Endometrial microvascular endothelial cells (primary cell): ENCODE measurements at regions not wholly inside any gene's neighbourhood (a gene's known extent, or its start where the extent isn't known, plus 50 kb on each side); places are given as distances from the start of the nearest gene placed in this dataset.
"Not testable (repeated sequence)": the region's sequence is repeated elsewhere in the genome, so short reads cannot be mapped to it uniquely, and the experiment has no call there.

ENCODE experiments used
- in situ Hi-C: cut with HindIII; loops from 2 replicates; pipeline ENCODE4 v1.10.0; 2017; ENCODE audit warnings: low sequenced_read_pairs, low pct_unique_long_range_greater_than_20kb; ENCODE audit errors: inconsistent ontology term

DNA sequence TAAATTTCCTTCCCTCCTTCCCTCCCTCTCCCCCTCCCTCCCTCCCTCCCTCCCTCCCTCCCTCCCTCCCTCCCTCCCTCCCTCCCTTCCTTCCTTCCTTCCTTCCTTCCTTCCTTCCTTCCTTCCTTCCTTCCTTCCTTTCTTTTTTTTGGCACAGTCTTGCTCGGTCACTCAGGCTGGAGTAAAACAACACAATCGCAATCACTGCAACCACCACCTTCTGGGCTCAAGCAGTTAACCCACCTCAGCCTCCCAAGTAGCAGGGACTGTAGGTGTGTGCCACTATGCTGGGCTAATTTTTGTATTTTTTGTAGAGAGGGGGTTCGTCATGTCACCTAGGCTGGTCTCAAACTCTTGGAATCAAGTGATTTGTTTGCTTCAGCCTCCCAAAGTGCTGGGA lies 101.7 kb downstream of the RFPL4B start:
- in situ Hi-C loops: not testable (repeated sequence)

DNA sequence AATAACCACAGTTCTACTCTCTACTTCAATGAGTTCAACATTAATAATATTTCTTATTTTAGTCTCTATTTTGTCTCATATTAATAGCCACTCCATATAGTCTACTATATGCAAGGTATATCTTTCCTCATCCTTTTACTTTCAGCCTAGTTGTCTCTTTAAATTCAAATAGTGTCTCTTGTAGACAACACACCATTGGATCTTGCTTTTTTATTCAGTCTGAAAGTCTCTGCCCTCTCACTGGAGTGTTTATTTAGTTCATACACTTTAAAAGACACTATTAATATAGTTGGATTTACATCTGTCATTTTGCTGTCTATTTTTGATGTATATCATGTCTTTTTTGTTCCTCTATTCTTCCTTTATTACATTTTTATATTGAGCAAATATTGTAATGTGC lies 103.5 kb downstream of the RFPL4B start:
- in situ Hi-C loops: no loop called here

DNA sequence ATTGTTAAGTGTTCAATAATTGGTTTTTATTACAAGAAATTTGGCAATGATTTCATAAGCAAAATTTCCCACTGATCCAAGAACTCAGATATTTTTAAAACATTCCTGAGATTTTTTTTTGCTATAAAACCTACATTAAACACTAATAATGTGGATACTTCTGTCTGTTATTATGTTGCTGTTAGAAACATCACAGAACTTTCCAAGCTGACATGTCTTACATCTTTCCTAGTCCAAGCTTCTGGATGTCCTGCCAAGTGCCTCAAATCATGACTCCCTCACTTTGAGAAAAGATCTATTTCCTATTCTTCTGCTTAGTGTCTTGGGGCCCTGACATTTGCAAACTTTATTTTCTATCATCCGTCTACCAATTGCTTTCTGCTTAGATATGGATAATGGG lies 110.8 kb downstream of the RFPL4B start:
- in situ Hi-C loops: no loop called here

DNA sequence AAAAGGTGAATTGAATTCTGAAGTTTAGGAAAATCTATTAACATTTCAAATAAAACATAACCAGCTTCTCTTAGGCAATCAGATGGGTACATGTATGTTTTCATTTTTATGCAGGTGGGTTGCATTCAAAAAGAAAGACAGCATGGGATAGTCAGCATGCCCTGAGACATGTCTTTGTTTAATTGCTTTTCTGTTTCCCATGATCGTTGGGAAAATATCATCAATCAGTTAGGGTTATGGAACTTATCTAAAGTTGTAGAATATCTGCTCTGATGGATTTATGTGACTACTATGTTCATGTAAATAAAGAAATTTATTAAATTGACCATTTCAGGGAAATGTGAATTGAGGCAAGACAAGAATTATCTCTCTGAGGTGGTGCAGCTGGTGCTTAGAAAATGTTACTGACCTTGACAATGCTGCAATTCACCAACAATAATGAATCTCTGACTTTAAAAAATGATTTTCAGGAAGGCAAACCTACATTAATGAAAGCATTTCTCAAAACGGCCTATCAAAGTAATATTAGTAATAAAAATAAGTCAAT lies 112.7 kb downstream of the RFPL4B start:
- in situ Hi-C loops: no loop called here

DNA sequence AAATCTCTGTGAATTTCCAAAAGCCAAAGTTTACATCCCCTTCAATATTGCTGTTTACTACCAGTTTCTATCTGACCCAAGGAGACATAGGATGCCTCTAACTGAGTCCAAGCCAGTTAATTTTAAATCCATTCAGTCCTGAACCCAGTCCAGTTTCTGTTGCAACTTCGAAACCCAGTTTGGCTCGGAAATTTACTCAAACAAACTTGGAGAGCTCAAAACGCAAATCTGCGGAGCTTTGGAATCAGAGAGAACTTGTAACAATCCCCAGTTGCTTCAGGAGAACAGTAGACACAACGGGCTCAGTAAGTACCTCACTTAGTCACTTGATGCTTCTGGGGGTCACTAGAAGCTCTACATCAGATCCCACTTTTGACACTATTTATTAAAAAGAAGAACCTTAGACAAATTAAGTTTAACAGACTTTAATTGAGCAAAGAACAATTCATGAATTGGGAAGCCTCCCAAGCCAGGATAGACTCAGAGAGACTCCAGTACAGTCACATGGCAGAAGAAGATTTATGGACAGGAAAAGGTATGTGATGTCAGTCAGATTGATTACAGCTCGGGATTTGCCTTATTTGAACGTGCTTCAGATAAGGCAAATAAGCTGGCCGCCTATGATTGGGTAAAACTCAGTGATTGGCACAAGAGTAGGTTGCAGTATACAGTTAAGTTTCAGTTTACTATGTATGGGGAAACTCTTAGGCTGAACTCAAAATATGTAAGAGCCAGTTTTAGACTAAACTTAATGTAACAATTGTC lies 118.0 kb downstream of the RFPL4B start:
- in situ Hi-C loops: no loop called here

DNA sequence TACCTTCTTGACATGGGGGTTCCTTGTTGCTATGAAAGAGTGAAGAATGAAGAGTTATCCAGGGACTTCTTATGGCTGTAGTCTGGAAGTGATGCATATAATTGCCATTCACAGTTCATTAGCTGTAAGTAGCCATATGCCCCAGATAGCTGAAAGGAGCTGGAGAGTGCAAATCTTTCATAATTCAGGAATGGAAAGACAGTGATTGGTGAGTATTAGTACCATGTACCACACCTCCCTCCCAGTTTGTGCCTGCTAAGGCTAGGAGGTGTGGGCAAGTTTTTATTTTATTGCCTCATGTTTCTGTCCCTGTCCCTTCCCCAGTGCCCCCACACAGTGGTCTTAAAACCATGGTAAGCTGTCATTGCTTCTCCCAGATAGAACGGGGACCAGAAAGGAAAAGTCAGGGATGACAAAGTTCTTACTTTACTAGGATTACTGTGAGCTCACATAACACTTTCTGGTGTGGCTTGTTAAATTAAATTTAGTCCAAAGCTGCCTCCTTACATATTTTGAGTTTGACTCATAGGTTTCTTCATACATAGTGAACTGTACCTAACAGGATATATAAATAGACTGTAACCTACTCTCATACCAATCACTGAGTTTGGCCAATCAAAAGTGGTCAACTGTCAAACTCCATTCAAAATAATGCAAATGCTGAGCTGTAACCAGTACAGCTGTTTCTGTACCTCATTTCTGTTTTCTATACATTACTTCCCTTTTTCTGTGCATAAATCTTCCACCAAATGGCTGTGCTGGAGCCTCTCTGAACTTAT lies 119.4 kb downstream of the RFPL4B start:
- in situ Hi-C loops: no loop called here

DNA sequence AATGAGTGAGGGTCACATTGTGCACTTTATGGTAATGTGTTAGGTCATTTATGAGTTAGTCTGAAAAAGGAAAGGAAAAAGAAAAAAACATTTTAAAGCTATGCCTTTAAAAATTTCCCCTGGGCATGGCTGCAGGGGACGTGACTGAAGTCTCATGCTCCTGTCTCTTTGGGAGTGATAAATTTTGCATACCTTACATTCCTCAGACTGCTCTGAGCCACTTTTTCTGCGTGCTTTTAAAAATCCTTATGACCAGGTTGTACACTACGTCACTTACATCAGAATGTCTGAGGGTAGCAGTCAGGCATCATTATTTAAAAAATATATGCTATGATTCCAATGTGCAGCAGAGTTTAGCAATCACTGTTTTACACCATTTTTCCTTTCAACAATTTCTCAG lies 121.2 kb downstream of the RFPL4B start:
- in situ Hi-C loops: no loop called here

DNA sequence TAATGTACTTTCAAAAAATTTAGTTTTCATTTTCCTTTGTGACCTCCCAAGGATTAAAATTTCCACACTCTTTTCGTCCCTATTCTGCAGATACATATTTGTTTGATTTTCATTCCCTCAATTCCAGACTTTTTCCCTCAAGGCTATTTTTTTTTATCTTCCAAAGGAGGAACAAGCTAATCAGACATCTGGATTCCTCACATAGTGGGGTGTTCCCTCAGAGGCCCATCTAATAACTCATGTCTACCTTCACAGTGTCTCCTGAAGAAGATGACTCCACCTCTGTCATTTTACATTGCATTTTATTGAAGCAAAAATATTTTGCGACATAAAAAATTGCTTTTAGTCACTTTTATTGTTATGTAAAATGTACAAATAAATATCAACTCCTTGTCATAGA lies 122.2 kb downstream of the RFPL4B start:
- in situ Hi-C loops: no loop called here

DNA sequence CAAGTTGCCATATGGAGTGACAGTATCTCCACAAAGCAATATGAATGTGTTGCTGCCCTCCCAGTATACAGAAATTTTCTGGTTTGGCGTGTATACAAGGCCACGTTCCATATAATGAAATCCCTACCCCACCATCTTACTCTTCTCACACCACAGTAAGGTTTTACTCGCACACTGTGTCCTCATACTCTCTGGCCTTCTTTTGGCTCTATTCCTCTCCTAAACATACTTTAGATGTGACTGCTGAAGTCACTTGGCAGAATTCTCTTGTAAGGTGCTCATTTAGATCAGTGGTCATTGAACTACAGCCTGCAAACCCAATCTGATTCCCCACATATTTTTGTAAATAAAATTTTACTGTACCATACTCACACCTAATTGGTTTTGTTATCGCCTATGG lies 123.2 kb downstream of the RFPL4B start:
- in situ Hi-C loops: no loop called here

DNA sequence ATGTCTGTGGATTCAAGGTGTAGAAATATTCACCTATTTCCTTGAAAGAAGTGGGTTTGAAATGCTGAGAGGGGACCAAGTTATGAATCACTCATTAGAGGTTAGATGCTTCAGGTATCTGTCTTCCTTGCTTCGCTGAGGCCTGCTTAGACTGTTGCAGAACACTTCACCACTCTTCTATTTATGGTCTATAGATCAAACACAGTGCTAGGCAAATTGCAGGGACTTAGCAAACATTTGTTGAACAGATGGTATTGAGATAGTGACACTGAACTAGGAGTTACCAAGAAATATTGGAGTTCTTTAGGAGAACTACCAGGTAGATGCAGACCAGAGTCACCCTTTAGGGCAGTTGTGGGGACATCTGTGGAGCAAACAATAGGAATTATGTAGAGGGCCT lies 123.8 kb downstream of the RFPL4B start:
- in situ Hi-C loops: no loop called here

DNA sequence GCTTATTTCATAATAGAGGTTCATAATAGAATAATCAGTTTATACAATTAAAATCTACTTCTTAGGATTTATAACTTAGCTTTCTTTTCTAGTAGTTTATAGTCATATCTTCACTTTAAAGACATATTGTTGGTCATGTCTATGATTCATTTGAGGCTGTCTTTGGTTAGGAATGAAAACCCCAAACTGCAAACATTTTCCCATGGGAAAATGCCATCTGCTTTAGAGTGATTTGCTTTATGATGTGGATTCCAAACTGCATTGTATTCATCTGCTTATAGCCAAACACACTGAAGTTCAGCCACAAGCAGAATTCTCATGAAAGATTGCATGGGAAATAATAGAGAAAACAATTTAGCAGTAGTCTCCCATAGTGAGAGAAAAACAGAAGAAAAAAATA lies 128.0 kb downstream of the RFPL4B start:
- in situ Hi-C loops: no loop called here

DNA sequence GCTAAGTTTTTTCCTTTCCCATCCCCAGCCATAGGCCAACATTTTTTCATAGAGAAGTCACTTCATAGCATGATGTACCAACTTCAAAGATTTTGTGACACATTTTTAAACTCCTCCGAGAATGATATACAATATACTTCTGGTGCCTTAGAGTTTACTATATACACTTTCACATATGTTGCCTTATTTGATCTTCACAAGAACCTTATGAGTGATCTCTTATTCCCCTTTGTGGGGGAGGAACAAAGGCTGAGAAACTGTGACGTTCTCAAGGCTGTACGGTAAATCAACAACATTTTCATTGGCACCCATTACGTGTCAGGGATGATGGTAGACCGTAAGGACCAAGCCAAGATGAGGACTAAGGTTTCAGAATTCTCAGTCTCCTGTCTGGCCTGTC lies 130.0 kb downstream of the RFPL4B start:
- in situ Hi-C loops: no loop called here

DNA sequence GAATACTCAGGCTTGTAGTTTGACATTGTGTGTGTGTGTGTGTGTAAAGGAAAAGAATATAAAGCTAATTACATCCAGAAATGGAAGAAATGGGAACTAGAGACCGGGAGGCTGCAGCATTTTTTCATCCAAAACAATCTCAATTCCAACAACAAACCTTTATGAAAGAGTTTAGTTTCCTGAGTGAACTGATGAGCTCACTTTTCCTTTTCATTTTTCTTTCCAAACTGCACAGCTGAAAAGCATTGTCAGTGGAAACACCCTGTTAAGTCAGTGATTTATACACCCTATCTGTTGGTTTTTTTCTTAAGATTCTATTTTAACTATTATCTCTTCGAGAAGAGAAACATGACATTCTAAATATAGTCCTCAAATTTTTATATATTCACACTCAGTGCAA lies 130.9 kb downstream of the RFPL4B start:
- in situ Hi-C loops: no loop called here

DNA sequence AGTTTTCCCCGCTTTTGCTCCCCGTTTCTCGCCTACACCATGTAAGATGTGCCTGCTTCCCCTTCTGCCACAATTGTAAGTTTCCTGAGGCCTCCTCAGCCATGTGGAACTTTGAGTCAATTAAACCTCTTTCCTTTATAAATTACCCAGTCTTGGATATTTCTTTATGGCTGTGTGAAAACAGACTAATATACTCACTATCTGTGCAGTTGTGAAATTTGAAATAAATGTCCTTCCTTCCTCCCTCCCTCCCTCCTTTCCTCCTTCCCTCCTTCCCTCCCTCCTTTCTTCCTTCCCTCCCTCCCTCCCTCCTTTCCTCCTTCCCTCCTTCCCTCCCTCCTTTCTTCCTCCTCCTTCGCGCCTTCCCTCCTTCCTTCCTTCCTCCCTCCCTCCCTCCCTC lies 132.8 kb downstream of the RFPL4B start:
- in situ Hi-C loops: not testable (repeated sequence)

DNA sequence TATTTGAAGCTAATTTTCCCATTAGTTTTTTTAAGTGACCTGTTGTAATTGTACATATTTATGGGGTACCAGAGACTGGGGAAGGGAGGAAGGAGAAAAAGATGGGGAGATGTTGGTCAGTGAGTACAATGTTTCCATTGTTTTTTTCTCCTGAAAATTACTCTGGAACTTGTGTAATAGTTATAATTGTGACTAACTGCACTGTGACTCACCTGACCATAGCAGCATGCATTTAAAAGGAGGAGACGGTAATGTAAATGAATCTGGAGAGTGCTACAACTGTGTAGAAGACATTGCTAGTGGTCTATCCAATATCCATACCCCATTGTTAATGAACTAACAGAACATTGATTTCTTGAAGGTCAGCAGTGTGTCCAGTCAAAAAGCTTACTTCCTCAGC lies 133.4 kb downstream of the RFPL4B start:
- in situ Hi-C loops: no loop called here

DNA sequence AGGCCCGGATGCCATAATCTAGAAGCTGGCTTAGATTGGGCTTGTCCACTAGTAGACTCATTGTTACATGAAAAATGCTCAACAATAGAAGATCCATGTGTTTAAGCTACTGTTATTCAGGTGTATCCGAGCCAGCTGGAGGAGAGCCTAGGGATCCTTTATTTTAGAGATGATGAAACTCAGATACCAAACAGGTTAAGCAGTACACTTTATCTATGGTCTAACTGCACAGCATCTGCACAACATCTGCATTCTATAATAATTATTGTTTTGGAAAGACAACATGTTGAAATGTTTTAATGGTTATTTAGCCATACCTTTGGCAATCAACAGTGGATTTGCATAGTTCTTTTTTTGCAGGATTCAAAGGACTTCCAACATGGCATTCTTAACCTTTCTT lies 134.1 kb downstream of the RFPL4B start:
- in situ Hi-C loops: no loop called here

DNA sequence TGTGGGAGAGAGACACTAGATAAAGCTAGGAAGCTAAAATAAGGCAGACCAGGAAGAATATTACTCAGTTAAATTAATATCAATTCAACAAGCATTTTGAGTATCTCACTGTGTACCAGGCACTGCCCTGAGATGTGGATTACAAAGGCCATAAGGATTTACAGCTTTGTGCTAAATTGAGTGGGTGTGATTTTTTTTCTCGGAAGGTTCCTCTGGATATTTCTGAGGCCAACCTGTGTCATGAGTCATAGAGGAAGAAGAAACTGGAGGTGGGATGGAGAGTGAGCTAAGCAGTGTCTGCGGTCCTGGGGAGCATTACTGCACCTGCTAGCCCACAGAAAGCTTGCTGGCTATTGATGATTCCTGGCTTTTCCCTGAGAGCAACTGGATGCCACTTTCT lies 135.2 kb downstream of the RFPL4B start:
- in situ Hi-C loops: no loop called here

DNA sequence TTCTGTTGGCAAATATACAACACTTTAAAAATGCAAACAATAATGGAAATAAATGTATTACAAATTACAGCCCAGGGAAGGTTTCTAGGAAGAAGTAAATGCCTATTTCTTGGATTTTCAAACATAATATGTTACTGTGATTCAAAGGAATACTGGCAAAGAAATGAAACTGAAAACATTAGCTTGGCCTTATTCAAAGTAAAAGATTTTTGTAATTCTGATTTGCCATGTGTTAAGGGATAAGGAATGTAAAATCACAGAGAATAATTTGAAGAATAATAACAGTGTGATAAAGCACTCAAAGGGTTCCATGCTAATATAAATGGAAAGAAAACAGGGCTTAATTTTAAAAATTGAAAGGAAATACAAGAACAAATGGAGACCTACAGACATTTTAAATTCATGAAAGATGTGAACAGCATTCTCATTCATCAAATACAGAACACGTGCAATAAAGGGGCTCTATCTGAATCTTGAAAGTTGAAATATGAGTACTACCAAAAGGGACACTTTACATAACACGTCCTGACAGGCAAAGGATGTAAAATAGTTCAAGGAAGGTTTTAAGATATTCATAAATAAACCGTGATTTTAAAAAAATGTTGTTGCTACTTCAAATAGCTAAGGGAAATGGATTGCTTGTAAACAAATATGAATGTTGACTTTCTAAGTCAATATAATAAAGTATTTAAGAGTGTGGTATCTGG lies 138.1 kb downstream of the RFPL4B start:
- in situ Hi-C loops: no loop called here

DNA sequence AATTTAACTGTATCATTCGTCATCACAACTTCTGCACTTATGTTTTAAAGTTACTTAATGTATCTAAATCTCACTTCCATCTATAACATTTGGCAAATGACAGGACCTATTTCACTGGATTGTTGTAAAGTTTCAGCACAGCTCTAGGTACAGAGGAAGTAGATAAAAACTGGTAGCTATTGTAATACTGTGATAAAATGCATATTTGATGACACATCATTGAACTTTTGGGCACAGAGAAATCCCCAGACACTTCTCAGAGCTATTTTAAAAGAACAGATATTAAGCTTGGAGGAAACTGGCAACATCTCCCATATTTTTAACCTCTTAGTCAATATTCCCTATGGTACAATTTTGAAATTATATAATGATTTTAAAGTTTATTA lies 138.7 kb downstream of the RFPL4B start:
- in situ Hi-C loops: no loop called here

DNA sequence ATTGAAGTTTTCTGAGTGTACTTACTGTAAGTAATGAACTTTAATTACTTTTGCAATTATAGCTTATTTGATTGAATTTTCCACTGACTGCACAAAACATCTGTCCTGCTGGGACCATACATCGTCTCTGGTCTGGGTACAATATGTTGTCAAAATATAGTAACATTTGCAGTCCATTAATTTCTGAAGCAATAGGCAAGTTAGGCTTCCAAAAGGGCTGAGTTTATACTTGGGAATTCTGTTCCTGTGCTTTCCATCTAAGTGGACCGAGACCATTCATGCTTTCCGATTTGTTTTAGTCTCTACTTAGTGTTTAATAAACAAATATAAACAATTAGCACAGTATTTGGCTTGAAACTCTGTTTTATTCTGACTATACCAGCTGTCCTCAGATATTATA lies 139.3 kb downstream of the RFPL4B start:
- in situ Hi-C loops: no loop called here
